ENCODE measurements at regions not wholly inside any gene's neighbourhood (a gene's known extent, or its start where the extent isn't known, plus 50 kb on each side); places are given as distances from the start of the nearest gene placed in this dataset.

DNA sequence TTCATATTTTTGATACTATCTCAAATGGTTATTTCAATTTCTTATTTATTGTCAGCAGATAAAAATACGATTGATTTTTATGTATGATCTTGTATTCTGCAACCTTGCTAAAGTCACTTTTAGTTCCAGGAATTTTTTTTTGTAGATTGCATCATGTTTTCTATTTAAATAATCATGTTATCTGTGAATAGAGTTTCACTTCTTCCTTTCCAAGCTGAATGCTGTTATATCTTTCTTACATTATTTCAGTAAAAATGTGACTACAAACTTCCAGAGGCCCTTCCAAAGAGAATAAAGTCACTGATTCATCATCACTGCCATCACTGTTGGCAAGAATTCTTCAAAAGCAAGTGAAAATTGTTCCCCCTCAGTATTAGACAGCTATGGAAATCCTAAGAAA is 104.7 kb upstream of the RAP1B start:
- TF ChIP-seq CTCF (IDR thresholded peaks at IDR 0.05; ENCODE audit: insufficient read depth, low read depth, low read length), result no peak
- H3K27me3 ChIP-seq (ENCODE audit: control insufficient read depth, insufficient read depth, low read length), result no peaks in the 10 kb centered on the region
- no peaks in the 10 kb centered on the region for H3K36me3 ChIP-seq (ENCODE audit: control insufficient read depth, insufficient read depth, low read length)
- CTCF ChIA-PET, result no interaction called here
- POLR2A ChIA-PET, result interaction anchor here (0.7 kb wide), 1 partner anchor 143 kb away, joined by 5 read pairs; no protein-coding TSS in a partner anchor
- no peak for DNase-seq (ENCODE audit: low read depth)
- no peak overlapping the region for H3K4me3 ChIP-seq (ENCODE audit: low read depth, low read length)

DNA sequence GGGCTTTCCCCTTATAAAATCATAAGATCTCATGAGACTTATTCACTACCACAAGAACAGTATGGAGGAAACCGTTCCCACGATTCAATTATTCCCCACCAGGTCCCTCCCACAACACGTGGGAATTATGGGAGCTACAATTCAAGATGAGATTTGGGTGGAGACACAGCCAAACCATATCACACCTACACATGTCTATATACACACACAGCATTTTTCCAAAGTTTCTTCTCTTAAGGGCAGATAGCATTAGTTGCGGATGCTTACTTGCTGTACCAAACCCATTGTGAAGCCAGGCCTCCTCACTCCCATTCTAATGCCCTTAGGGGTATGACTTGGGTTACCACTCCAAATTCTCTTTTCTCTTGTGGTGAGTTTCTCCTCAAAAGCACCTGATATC is 104.1 kb upstream of the RAP1B start:
- ChIA-PET CTCF (no interaction called here), POLR2A (interaction anchor here (0.7 kb wide), 1 partner anchor 144 kb away, joined by 5 read pairs; no protein-coding TSS in a partner anchor)
- no peak for DNase-seq (ENCODE audit: low read depth)
- Histone ChIP-seq H3K27me3 (ENCODE audit: control insufficient read depth, insufficient read depth, low read length) (no peaks in the 10 kb centered on the region), H3K4me3 (ENCODE audit: low read depth, low read length) (no peak overlapping the region), H3K36me3 (ENCODE audit: control insufficient read depth, insufficient read depth, low read length) (no peaks in the 10 kb centered on the region)
- no peak for TF ChIP-seq CTCF (IDR thresholded peaks at IDR 0.05; ENCODE audit: insufficient read depth, low read depth, low read length)

DNA sequence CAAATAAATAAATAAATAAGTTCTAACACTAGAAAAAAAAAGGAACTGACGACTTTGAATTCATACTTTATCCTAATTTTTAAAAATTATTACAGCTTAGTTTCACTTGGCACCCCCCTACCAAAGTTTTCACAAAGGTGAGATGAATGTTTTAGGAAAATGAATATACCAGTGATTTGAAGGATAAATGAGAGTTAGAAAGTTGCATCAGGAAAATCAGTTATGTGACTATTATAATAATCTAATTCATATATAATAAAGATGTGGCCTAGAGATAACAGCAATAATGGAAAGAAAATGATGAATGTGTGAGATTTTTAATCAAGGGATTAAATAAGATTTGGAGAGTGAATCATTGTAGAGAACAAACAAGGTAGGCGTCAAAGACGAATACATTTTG is 103.0 kb upstream of the RAP1B start:
- TF ChIP-seq CTCF (IDR thresholded peaks at IDR 0.05; ENCODE audit: insufficient read depth, low read depth, low read length), result no peak
- ChIA-PET CTCF (no interaction called here), POLR2A (no interaction called here)
- H3K27me3 ChIP-seq (ENCODE audit: control insufficient read depth, insufficient read depth, low read length), result no peaks in the 10 kb centered on the region
- H3K4me3 ChIP-seq (ENCODE audit: low read depth, low read length), result no peak overlapping the region
- no peak for DNase-seq (ENCODE audit: low read depth)
- H3K36me3 ChIP-seq (ENCODE audit: control insufficient read depth, insufficient read depth, low read length), result no peaks in the 10 kb centered on the region

GRCh38 chr12:68508576-68508975 is 102.1 kb upstream of the RAP1B start:
- ChIA-PET CTCF (interaction anchor here (4.3 kb wide), 1 partner anchor 10 kb away, joined by 21 read pairs; no protein-coding TSS in a partner anchor), POLR2A (no interaction called here)
- no peaks in the 10 kb centered on the region for H3K27me3 ChIP-seq (ENCODE audit: control insufficient read depth, insufficient read depth, low read length)

DNA sequence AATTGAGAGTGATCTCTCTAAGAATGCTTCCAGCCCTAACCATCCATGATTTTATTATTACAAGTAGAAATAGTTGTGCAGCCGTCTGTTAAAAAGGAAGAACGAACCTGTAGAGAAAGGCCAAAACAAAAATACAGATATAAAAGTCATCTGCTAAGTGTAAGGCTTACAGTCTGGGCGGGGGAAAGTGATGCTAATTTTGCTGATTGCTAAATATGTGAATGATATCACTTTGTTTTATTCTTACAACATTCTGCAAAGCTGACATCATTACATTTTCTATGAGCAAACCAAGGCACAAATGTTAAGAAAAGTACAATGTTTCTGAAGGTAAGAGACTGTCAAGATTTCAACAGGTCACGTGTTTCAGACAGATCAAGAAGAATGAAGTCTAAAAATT is 101.5 kb upstream of the RAP1B start:
- CTCF ChIA-PET, result interaction anchor here (1.2 to 4.3 kb wide), 2 partner anchors 10 to 13 kb away, joined by 3 to 21 read pairs; no protein-coding TSS in a partner anchor
- no peak for DNase-seq (ENCODE audit: low read depth)
- TF ChIP-seq CTCF (IDR thresholded peaks at IDR 0.05; ENCODE audit: insufficient read depth, low read depth, low read length), result no peak
- no peaks in the 10 kb centered on the region for H3K27me3 ChIP-seq (ENCODE audit: control insufficient read depth, insufficient read depth, low read length)
- H3K36me3 ChIP-seq (ENCODE audit: control insufficient read depth, insufficient read depth, low read length), result no peaks in the 10 kb centered on the region
- POLR2A ChIA-PET, result no interaction called here
- H3K4me3 ChIP-seq (ENCODE audit: low read depth, low read length), result no peak overlapping the region

More at GRCh38 chr12:68508576-68508975, 102.1 kb upstream of the RAP1B start:
- no peaks in the 10 kb centered on the region for H3K36me3 ChIP-seq (ENCODE audit: control insufficient read depth, insufficient read depth, low read length)
- TF ChIP-seq CTCF (IDR thresholded peaks at IDR 0.05; ENCODE audit: insufficient read depth, low read depth, low read length), result no peak
- no peak for DNase-seq (ENCODE audit: low read depth)
- no peak overlapping the region for H3K4me3 ChIP-seq (ENCODE audit: low read depth, low read length)
